ENCODE measurements at regions not wholly inside any gene's neighbourhood (a gene's known extent, or its start where the extent isn't known, plus 50 kb on each side); places are given as distances from the start of the nearest gene placed in this dataset.
A peak's percentile ranks its signal among the peaks of the same experiment; 100 is the strongest.
"Not testable (repeated sequence)": the region's sequence is repeated elsewhere in the genome, so short reads cannot be mapped to it uniquely, and the experiment has no call there.

DNA sequence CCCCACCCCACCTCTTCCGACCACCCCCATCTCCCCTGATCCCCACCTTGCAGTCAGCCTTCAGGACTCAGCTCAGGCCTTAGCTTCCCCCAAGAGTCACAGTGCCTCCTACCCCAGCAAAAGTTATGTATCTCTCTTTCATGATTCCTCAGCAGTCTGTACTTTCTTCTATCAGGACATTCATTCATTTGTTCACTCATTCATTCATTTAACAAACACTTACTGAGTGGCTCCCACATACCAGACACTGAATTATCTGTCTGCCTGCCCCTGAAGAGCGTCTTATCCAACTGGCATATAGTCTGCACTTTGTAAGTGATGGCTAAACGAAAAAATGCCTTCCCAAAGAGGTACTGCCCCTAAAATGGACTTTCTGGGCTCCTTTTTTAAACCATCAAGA lies 114.4 kb upstream of the SLC35F3 start:
- no peak for DNase-seq (ENCODE audit: low spot score)

GRCh38 chr1:233790662-233791371 lies 113.7 kb upstream of the SLC35F3 start:
- peak; percentile 75 for DNase-seq (ENCODE audit: low spot score)

- DNase-seq (ENCODE audit: low spot score): no peak
Observed at GRCh38 chr1:233791372-233791703, 113.1 kb upstream of the SLC35F3 start.

DNA sequence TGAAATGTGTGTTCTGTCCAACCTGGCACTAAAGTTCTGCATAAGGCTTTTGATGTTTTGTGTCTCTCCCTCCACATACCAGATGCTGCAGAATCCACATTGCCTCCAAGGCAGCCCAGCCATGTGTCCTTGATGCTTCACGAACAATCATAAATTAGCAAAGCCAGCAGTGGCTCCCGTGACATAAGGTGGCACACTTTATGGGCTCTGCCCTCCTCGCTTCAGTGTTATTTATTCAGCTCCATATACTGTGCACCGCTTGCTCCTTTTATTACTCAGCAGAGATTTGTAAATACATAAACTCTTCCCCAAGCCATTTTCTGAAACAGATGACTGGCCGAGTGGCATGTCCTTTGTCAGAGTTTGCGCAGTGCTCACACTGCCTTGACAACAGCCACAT lies 112.8 kb upstream of the SLC35F3 start:
- DNase-seq (ENCODE audit: low spot score): no peak

DNA sequence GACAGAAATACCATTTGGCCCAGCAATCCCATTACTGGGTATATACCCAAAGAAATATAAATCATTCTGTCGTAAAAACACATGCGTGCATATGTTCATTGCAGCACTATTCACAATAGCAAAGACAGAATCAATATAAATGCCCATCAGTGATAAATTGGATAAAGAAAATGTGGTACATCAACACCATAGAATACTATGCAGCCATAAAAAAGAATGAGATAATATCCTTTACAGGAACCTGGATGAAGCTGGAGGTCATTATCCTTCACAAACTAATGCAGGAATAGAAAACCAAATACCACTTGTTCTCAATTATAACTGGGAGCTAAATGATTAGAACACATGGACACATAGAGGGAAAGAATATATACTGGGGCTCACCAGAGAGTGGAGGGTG lies 109.6 kb upstream of the SLC35F3 start:
- DNase-seq (ENCODE audit: low spot score): no peak

DNA sequence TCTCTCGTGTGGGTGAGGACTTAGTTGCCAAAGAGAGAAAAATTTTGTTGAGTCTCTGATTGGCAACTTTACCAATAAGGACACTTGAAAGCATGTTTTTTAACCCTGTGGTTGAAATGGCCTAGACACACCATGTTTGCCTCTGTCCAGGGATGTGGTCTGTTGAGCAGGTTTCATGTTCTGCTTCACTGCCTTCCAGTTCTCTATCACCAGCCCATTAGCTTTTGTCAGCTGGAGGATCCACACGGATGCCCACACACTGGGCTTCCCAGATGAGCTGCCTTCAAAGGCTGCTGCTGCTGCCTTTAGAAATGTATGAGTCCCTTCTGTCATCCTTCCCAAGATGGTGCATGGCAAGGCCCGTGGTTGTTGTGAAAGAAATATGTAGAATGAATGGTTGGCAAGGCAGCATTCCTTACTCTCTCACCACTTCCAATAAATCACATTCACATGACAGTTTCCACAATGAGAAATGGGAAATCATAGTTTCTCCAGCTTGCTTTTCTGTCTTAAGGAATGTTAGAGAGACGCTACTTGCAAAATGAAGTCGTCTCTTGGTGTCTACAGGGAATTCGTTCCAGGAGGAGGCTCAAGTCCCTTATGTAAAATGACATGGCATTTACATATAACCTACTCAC lies 108.2 kb upstream of the SLC35F3 start:
- DNase-seq (ENCODE audit: low spot score): no peak

DNA sequence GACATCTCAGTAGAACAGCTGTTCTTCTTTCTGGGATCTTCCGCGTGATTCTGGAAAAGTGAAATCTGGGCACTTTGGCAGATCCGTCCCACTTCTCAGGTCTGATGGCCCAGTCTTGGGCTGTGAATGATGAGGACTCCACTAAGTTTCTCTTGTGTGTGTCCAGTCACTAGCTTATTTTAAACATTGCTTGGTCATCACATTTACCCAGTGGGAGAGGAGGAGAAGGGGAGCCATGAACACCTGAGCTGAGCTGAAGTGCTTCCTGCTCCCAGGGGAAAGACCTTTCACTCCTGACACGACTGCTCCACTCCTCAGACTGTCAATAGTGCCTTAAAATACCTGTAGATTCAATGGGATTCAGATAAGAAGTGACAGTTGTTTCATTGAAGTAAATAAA lies 101.9 kb upstream of the SLC35F3 start:
- no peak for DNase-seq (ENCODE audit: low spot score)

DNA sequence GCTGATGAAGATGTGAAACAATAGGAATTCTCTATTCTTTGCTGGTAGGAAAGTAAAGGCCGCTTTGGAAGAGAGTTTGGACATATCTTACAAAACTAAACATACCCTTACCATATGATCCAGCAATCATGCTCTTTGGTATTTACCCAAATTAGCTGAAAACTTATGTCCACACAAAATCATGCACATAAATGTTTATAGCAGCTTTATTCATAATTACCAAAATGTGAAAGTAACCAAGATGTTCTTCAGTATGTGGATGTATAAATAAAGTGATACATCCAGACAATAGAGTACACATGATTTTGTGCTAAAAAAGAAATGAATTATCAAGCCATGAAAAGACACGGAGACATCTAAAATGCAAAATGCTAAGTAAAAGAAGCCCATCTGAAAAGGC lies 98.7 kb upstream of the SLC35F3 start:
- no peak for DNase-seq (ENCODE audit: low spot score)

DNA sequence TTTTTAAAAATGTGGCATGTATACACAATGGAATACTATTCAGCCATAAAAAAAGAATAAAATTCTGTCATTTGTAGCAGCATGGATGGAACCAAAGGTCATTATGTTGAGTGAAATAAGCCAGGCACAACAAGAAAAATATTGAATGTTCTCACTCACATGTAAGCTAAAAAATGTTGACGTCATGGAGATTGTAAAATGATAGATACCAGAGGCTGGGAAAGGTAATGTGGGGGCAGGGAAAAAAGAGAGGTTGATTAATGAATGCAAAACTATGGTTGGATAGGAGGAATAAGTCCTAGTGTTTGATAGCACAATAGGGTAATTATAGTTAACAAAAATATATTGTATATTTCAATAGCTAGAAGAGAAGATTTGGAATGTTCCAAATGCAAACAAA lies 89.1 kb upstream of the SLC35F3 start:
- DNase-seq (ENCODE audit: low spot score): no peak

- no peak for DNase-seq (ENCODE audit: low spot score)
Observed at GRCh38 chr1:233815865-233816264, 88.6 kb upstream of the SLC35F3 start.

- DNase-seq (ENCODE audit: low spot score): no peak
Observed at GRCh38 chr1:233816348-233816747, 88.1 kb upstream of the SLC35F3 start.

GRCh38 chr1:233819042-233819441 lies 85.4 kb upstream of the SLC35F3 start:
- DNase-seq (ENCODE audit: low spot score): no peak

DNA sequence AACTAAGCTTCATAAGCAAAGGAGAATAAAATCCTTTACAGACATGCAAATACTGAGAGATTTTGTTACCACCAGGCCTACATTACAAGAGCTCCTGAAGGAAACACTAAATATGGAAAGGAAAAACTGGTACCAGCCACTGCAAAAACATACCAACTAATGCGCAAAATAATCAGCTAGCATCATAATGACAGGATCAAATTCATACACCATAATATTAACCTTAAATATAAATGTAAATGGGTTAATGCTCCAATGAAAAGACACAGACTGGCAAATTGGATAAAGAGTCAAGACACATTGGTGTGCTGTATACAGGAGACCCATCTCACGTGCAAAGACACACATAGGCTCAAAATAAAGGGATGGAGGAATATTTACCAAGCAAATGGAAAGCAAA lies 80.3 kb upstream of the SLC35F3 start:
- not testable (repeated sequence) for DNase-seq (ENCODE audit: low spot score)

GRCh38 chr1:233827937-233828336 lies 76.5 kb upstream of the SLC35F3 start:
- DNase-seq (ENCODE audit: low spot score): not testable (repeated sequence)

GRCh38 chr1:233828480-233828879 lies 76.0 kb upstream of the SLC35F3 start:
- DNase-seq (ENCODE audit: low spot score): no peak

DNA sequence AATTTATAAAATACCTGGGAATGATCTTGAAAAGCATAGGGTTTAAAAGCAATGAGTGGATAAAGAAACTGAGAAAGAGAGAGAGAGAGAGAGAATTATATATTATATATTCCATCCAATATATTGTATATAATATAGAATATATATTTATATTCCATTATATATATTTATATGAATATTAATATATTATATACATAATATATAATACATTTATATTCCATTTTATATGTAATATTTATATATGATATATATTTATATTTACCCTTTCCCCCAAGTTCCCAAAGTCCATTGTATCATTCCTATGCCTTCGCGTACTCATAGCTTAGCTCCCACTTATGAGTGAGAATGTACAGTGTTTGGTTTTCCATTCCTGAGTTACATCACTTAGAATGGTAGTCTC lies 69.9 kb upstream of the SLC35F3 start:
- DNase-seq (ENCODE audit: low spot score): no peak

- DNase-seq (ENCODE audit: low spot score): not testable (repeated sequence)
Observed at GRCh38 chr1:233838207-233838606, 66.3 kb upstream of the SLC35F3 start.

DNA sequence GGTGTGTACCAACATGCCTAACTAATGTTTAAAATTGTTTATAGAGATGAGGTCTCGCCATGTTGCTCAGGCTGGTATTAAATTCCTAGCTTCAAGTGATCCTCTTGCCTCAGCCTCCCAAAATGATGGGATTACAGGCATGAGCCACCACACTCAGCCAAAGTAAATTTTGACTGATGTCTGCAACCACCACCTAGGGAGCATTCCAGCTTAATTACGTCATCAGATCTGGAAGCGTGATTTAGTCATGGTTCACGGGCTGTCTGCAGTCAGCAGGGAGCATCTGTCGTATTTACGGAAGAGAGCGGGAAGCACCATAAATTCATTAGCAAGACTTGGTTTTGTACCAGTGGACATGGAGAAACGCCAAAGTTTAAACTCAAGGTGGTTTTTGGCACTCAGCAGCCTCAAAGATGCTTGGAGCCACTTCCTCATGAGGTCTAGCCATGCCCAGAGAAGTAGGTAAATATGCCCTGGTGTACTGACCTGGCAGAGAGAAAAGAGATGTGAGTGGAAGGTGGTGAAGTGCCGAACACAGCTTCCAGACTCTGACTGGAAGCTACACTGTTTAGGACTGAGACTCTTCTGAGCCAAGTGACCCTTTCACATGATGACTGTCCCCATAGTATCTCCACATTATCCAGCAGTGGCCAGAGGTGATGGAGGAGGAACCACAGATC lies 60.8 kb upstream of the SLC35F3 start:
- no peak for DNase-seq (ENCODE audit: low spot score)

DNA sequence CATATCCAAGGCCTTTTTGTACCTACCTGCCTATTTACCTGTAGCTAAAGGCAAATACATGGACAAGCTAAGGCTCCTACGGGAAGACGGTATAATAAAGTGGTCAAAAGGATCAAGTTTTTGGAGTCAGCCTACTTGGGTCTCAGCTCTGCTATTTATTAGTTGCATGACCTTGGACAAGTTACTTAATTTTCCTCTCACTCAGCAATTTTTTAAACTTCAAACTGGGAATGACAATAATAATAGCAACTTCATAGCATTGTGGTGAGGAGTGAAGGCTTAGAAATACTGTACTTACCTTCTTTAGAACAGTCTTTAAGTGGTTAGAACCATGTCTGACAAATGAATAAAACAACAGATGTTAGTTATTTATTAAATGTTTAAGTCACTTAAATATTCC lies 60.2 kb upstream of the SLC35F3 start:
- no peak for DNase-seq (ENCODE audit: low spot score)

DNA sequence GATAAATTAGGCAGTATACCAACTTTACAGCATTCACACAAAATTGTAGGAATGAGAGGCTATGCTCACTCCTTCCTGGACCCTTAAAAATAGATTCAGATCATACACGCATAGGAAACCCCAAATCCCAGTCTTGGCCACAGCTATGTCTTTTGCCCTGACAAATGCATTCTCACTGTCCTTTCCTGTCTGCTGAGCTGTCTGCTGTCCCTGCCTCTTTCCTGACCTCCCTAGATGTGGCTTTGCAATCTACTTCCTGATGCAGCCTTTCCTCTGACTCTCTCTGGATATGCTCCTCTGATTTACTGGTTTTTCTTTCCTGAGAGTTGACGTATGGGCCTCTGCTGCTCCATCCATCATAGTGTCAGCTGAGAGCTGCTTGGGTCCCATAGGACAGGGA lies 59.8 kb upstream of the SLC35F3 start:
- DNase-seq (ENCODE audit: low spot score): no peak

Data from LoVo (cell line).